Fibroblast of villous mesenchyme (primary cell): ENCODE measurements at regions not wholly inside any gene's neighbourhood (a gene's known extent, or its start where the extent isn't known, plus 50 kb on each side); places are given as distances from the start of the nearest gene placed in this dataset.

Experiments used
- DNase-seq: peaks from one replicate; pipeline ENCODE4 v3.0.0-alpha.2; 2010; ENCODE audit warnings: low read depth
- H3K4me3 ChIP-seq: 2 replicates; pipeline ENCODE4 v1.5.1; 2011; ENCODE audit warnings: low read depth, mild to moderate bottlenecking, low read length
- TF ChIP-seq, protein P1 (sequence below): IDR thresholded peaks from 2 replicates; pipeline ENCODE4 v1.5.1; 2012; ENCODE audit warnings: low read depth, mild to moderate bottlenecking, low read length; ENCODE audit not compliant: insufficient read depth

DNA sequence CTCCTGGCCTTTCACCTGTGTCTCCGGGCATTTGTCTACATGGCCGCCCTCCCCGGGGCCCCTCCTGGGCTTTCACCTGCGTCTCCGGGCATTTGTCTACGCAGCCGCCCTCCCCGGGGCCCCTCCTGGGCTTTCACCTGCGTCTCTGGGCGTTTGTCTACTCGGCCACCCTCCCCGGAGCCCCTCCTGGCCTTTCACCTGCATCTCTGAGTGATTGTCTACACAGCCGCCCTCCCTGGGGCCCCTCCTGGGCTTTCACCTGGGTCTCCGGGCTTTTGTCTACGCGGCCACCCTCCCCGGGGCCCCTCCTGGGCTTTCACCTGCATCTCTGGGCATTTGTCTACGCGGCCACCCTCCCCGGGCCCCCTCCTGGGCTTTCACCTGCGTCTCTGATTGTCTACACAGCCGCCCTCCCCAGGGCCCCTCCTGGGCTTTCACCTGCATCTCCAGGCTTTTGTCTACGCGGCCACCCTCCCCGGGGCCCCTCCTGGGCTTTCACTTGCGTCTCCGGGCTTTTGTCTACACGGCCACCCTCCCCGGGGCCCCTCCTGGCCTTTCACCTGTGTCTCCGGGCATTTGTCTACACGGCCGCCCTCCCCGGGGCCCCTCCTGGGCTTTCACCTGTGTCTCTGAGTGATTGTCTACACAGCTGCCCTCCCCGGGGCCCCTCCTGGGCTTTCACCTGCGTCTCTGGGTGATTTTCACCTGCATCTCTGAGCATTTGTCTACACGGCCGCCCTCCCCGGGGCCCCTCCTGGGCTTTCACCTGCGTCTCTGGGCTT lies 68.0 kb upstream of the GALNT9 start:
- H3K4me3 ChIP-seq = no peak overlapping the region
- no peak for DNase-seq
- TF ChIP-seq, protein P1, sequence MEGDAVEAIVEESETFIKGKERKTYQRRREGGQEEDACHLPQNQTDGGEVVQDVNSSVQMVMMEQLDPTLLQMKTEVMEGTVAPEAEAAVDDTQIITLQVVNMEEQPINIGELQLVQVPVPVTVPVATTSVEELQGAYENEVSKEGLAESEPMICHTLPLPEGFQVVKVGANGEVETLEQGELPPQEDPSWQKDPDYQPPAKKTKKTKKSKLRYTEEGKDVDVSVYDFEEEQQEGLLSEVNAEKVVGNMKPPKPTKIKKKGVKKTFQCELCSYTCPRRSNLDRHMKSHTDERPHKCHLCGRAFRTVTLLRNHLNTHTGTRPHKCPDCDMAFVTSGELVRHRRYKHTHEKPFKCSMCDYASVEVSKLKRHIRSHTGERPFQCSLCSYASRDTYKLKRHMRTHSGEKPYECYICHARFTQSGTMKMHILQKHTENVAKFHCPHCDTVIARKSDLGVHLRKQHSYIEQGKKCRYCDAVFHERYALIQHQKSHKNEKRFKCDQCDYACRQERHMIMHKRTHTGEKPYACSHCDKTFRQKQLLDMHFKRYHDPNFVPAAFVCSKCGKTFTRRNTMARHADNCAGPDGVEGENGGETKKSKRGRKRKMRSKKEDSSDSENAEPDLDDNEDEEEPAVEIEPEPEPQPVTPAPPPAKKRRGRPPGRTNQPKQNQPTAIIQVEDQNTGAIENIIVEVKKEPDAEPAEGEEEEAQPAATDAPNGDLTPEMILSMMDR = no peak

- DNase-seq = no peak
- TF ChIP-seq, protein P1 = no peak
- H3K4me3 ChIP-seq = no peak overlapping the region
These were observed 67.3 kb upstream of the GALNT9 start for GRCh38 chr12:132396657-132397056.

GRCh38 chr12:132395908-132396305 lies 66.5 kb upstream of the GALNT9 start:
- TF ChIP-seq, protein P1 = no peak
- no peak overlapping the region for H3K4me3 ChIP-seq
- DNase-seq = no peak

- no peak for DNase-seq
- H3K4me3 ChIP-seq = no peak overlapping the region
- TF ChIP-seq, protein P1 = no peak
These were observed 66.0 kb upstream of the GALNT9 start for GRCh38 chr12:132395192-132395907.

- no peak overlapping the region for H3K4me3 ChIP-seq
- no peak for DNase-seq
- TF ChIP-seq, protein P1 = no peak
These were observed 64.9 kb upstream of the GALNT9 start for GRCh38 chr12:132393991-132394949.

GRCh38 chr12:132393245-132393795 lies 63.9 kb upstream of the GALNT9 start:
- TF ChIP-seq, protein P1 = no peak
- no peak for DNase-seq
- H3K4me3 ChIP-seq = no peak overlapping the region
